Fibroblast of lung (primary cell): ENCODE measurements at regions not wholly inside any gene's neighbourhood (a gene's known extent, or its start where the extent isn't known, plus 50 kb on each side); places are given as distances from the start of the nearest gene placed in this dataset.
A peak's percentile ranks its signal among the peaks of the same experiment; 100 is the strongest.

ENCODE experiments used
- DNase-seq, 2 donors: peaks; one replicate each; pipeline versions ENCODE4 v3.0.0 to v3.0.0-alpha.2; 2010; ENCODE audit warnings: low read depth in 2 of 2
- H2AFZ ChIP-seq: 2 replicates; pipeline ENCODE4 v1.5.1; 2012; ENCODE audit warnings: low read length, control low read depth, inconsistent platforms
- H3K27ac ChIP-seq: 2 replicates; pipeline ENCODE4 v1.5.1; 2011; ENCODE audit warnings: low read length, control low read depth; ENCODE audit not compliant: insufficient read depth
- H3K27me3 ChIP-seq: 2 replicates; pipeline ENCODE4 v1.5.1; 2011; ENCODE audit warnings: mild to moderate bottlenecking, low read length; ENCODE audit not compliant: control insufficient read depth, insufficient read depth
- H3K36me3 ChIP-seq: 2 replicates; pipeline ENCODE4 v1.5.1; 2011; ENCODE audit warnings: low read length; ENCODE audit not compliant: control insufficient read depth, insufficient read depth
- H3K4me1 ChIP-seq: 2 replicates; pipeline ENCODE4 v1.5.1; 2011; ENCODE audit warnings: low read length; ENCODE audit not compliant: control insufficient read depth, insufficient read depth; ENCODE audit errors: extremely low read depth
- H3K4me2 ChIP-seq: 2 replicates; pipeline ENCODE4 v1.5.1; 2011; ENCODE audit warnings: low read length, control low read depth; ENCODE audit not compliant: insufficient read depth; ENCODE audit errors: extremely low read depth
- H3K4me3 ChIP-seq, 4 experiments: fragments of 200-600 bp in 1 of 4; sonication (generic) in 1 of 4; replicated peaks in 1 of 4; 2 replicates each; pipeline ENCODE4 v1.5.1; 2011 to 2016; ENCODE audit warnings: low read length in 4 of 4, low read depth in 3 of 4, mild to moderate bottlenecking in 3 of 4, control low read depth in 2 of 4, inconsistent platforms in 1 of 4, mixed read lengths in 1 of 4; ENCODE audit not compliant: insufficient read depth in 1 of 4; ENCODE audit errors: control extremely low read depth in 1 of 4
- H3K79me2 ChIP-seq: 2 replicates; pipeline ENCODE4 v1.5.1; 2012; ENCODE audit warnings: mild to moderate bottlenecking, low read length, inconsistent platforms; ENCODE audit not compliant: control insufficient read depth, insufficient read depth
- H3K9ac ChIP-seq: 2 replicates; pipeline ENCODE4 v1.5.1; 2011; ENCODE audit warnings: mild to moderate bottlenecking, low read length, control low read depth; ENCODE audit not compliant: insufficient read depth
- H3K9me3 ChIP-seq: 2 replicates; pipeline ENCODE4 v1.5.1; 2012; ENCODE audit warnings: low read depth, low read length; ENCODE audit not compliant: control insufficient read depth, insufficient read depth
- H4K20me1 ChIP-seq: 2 replicates; pipeline ENCODE4 v1.5.1; 2011; ENCODE audit warnings: low read length; ENCODE audit not compliant: control insufficient read depth, insufficient read depth; ENCODE audit errors: extremely low read depth
- EZH2 ChIP-seq: IDR thresholded peaks from 2 replicates; pipeline ENCODE4 v1.5.1; 2012; ENCODE audit warnings: low read length, control low read depth, mild to moderate bottlenecking; ENCODE audit errors: missing control alignments
- TF ChIP-seq, protein P1 (sequence below), 2 donors: IDR thresholded peaks in 1 of 2; conservative IDR thresholded peaks in 1 of 2; 1 replicate in 1 of 2; 2 replicates in 1 of 2; pipeline ENCODE4 v1.5.1; 2011 to 2012; ENCODE audit warnings: low read length in 2 of 2, control low read depth in 1 of 2, inconsistent platforms in 1 of 2, low read depth in 1 of 2, mild to moderate bottlenecking in 1 of 2

DNA sequence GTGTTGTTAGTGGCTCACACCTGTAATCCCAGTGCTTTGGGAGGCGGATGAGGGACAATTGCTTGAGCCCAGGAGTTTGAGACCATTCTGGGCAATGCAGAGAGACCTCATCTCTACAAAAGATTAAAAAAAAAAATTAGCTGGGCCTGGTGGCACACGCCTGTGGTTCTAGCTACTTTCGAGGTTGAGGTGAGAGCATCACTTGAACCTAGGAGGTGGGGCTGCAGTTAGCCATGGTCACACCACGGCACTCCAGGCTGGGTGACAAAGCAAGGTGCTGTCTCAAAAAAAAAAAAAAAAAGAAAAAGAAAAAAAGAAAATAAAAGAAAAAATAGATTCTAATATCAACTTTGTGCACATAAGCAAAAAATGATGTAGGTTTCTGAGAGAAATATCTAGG is 1492.5 kb upstream of the TMEFF2 start:
- DNase-seq: no peak
- no peaks in the 10 kb centered on the region for H3K27me3 ChIP-seq
- no peak overlapping the region for H3K27ac ChIP-seq
- no peak overlapping the region for H3K4me3 ChIP-seq
- no peak for TF ChIP-seq EZH2
- TF ChIP-seq, protein P1, sequence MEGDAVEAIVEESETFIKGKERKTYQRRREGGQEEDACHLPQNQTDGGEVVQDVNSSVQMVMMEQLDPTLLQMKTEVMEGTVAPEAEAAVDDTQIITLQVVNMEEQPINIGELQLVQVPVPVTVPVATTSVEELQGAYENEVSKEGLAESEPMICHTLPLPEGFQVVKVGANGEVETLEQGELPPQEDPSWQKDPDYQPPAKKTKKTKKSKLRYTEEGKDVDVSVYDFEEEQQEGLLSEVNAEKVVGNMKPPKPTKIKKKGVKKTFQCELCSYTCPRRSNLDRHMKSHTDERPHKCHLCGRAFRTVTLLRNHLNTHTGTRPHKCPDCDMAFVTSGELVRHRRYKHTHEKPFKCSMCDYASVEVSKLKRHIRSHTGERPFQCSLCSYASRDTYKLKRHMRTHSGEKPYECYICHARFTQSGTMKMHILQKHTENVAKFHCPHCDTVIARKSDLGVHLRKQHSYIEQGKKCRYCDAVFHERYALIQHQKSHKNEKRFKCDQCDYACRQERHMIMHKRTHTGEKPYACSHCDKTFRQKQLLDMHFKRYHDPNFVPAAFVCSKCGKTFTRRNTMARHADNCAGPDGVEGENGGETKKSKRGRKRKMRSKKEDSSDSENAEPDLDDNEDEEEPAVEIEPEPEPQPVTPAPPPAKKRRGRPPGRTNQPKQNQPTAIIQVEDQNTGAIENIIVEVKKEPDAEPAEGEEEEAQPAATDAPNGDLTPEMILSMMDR (conservative IDR thresholded peaks at IDR 0.05 in 1 of 2, IDR thresholded peaks at IDR 0.05 in 1 of 2; ENCODE audit: low read depth in 1 of 2, low read length in 2 of 2): no peak
- H3K79me2 ChIP-seq: no peaks in the 10 kb centered on the region
- no peaks in the 10 kb centered on the region for H3K9me3 ChIP-seq
- no peaks in the 10 kb centered on the region for H3K36me3 ChIP-seq
- no peak overlapping the region for H3K4me2 ChIP-seq
- H3K9ac ChIP-seq: no peak overlapping the region
- H2AFZ ChIP-seq: no peak overlapping the region
- no peaks in the 10 kb centered on the region for H3K4me1 ChIP-seq
- H4K20me1 ChIP-seq: no peaks in the 10 kb centered on the region

DNA sequence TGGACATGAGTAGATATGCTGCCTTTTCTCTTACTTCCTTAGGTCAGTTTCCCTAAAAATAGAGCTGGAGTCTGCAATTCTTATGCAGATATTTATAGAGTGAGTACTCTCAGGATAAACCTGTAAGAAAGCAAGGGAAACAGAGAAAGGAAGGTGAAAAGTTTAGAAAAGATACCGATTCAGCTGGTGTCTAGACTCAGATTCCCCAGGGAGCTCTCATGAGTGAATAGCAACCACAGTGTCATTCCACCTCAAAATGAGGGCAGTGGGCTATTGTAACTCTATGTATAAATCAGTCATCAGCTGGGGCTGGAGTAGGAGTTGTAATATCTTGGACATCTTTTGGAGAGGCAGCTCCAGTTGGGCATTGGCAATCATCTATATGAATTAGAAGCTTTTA is 1485.1 kb upstream of the TMEFF2 start:
- Histone ChIP-seq H3K27ac (no peak overlapping the region), H3K4me3 (no peak overlapping the region), H2AFZ (no peak overlapping the region), H3K4me1 (no peaks in the 10 kb centered on the region), H3K36me3 (no peaks in the 10 kb centered on the region), H3K4me2 (no peak overlapping the region), H3K27me3 (no peaks in the 10 kb centered on the region), H3K9me3 (no peaks in the 10 kb centered on the region), H3K9ac (no peak overlapping the region), H4K20me1 (no peaks in the 10 kb centered on the region), H3K79me2 (no peaks in the 10 kb centered on the region)
- DNase-seq: peak in 1 of 2 donors; percentile 7
- TF ChIP-seq, protein P1 (conservative IDR thresholded peaks at IDR 0.05 in 1 of 2, IDR thresholded peaks at IDR 0.05 in 1 of 2; ENCODE audit: low read depth in 1 of 2, low read length in 2 of 2): no peak
- no peak for TF ChIP-seq EZH2

DNA sequence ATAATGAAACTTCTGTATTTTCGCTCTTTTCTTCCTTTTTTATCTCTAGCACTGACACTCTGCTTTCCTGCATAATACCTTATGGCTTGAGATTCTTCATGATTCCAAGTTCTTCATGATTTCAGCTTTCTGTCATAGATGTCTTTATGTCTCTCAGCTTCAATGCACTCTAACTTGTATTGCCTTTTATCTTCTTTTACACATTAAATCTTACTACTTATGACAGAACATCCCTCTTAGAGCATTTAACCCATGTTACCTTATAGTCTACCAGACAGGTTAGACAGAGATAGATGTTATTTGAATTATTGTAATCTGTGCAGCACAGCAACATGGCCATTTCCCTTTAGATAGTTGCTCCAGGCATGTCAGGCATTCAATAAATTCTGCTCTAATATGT is 1475.7 kb upstream of the TMEFF2 start:
- Histone ChIP-seq H3K4me2 (no peak overlapping the region), H3K27me3 (no peaks in the 10 kb centered on the region), H3K9ac (no peak overlapping the region), H3K4me3 (no peak overlapping the region), H4K20me1 (no peaks in the 10 kb centered on the region), H3K79me2 (no peaks in the 10 kb centered on the region), H3K4me1 (no peaks in the 10 kb centered on the region), H3K9me3 (no peaks in the 10 kb centered on the region), H3K27ac (no peak overlapping the region), H2AFZ (no peak overlapping the region), H3K36me3 (no peaks in the 10 kb centered on the region)
- DNase-seq: no peak
- no peak for TF ChIP-seq EZH2
- TF ChIP-seq, protein P1 (conservative IDR thresholded peaks at IDR 0.05 in 1 of 2, IDR thresholded peaks at IDR 0.05 in 1 of 2; ENCODE audit: low read depth in 1 of 2, low read length in 2 of 2): no peak
